ENCODE measurements at regions not wholly inside any gene's neighbourhood (a gene's known extent, or its start where the extent isn't known, plus 50 kb on each side); places are given as distances from the start of the nearest gene placed in this dataset.

DNA sequence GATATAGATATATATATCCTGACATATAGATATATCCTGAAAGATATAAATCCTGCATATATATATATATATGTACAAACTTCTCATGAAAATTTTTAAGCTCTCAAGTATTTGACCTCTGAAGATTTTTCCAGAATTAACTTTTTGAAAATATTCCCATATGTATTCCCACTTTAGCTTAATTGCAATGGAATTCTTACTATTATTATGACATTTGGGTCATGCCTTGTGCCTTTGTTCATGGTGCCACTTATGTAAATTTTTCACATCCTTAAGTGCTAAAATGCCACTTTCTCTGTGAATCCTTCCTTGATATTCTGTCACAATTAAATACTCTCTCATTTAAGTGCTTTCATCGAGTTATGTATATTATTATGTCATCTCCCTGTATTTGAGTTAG lies 398.2 kb upstream of the SEL1L start:
- no peak for TF ChIP-seq POLR2A (IDR thresholded peaks at IDR 0.05)
- TF ChIP-seq, protein P1, sequence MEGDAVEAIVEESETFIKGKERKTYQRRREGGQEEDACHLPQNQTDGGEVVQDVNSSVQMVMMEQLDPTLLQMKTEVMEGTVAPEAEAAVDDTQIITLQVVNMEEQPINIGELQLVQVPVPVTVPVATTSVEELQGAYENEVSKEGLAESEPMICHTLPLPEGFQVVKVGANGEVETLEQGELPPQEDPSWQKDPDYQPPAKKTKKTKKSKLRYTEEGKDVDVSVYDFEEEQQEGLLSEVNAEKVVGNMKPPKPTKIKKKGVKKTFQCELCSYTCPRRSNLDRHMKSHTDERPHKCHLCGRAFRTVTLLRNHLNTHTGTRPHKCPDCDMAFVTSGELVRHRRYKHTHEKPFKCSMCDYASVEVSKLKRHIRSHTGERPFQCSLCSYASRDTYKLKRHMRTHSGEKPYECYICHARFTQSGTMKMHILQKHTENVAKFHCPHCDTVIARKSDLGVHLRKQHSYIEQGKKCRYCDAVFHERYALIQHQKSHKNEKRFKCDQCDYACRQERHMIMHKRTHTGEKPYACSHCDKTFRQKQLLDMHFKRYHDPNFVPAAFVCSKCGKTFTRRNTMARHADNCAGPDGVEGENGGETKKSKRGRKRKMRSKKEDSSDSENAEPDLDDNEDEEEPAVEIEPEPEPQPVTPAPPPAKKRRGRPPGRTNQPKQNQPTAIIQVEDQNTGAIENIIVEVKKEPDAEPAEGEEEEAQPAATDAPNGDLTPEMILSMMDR (IDR thresholded peaks at IDR 0.05), result no peak
